ENCODE measurements at regions not wholly inside any gene's neighbourhood (a gene's known extent, or its start where the extent isn't known, plus 50 kb on each side); places are given as distances from the start of the nearest gene placed in this dataset.

- Histone ChIP-seq H3K36me3 (no peaks in the 10 kb centered on the region), H3K27ac (no peak overlapping the region), H3K4me1 (no peaks in the 10 kb centered on the region), H3K9me3 (no peaks in the 10 kb centered on the region), H3K4me3 (no peak overlapping the region), H3K27me3 (no peaks in the 10 kb centered on the region)
- 67 to 87% methylated on average over 1 of the region's 1 CpG for WGBS, 2 donors
- TF ChIP-seq CTCF (IDR thresholded peaks at IDR 0.05) = no peak
- ATAC-seq (no peak), DNase-seq (no peak)
- intact Hi-C loops (cut with DNase I) = no loop called here
These were observed 128.9 kb upstream of the FAM78B start for GRCh38 chr1:166295656-166296055.

- no peaks in the 10 kb centered on the region for H3K27me3 ChIP-seq
- no peak for TF ChIP-seq CTCF (IDR thresholded peaks at IDR 0.05)
- no peak overlapping the region for H3K4me3 ChIP-seq
- H3K27ac ChIP-seq = no peak overlapping the region
- H3K4me1 ChIP-seq = no peaks in the 10 kb centered on the region
- intact Hi-C loops (cut with DNase I) = no loop called here
- no peaks in the 10 kb centered on the region for H3K9me3 ChIP-seq
- WGBS, 2 donors = 80 to 85% methylated on average over 1 of the region's 1 CpG
- H3K36me3 ChIP-seq = no peaks in the 10 kb centered on the region
- no peak for ATAC-seq
- no peak for DNase-seq
These were observed 131.2 kb upstream of the FAM78B start for GRCh38 chr1:166297993-166298392.

- H3K9me3 ChIP-seq = no peaks in the 10 kb centered on the region
- no peaks in the 10 kb centered on the region for H3K4me1 ChIP-seq
- intact Hi-C loops (cut with DNase I) = no loop called here
- no peak for TF ChIP-seq CTCF (IDR thresholded peaks at IDR 0.05)
- no peak for DNase-seq
- no peak overlapping the region for H3K27ac ChIP-seq
- ATAC-seq = no peak
- 86 to 88% methylated on average over 5 of the region's 5 CpGs for WGBS, 2 donors
- no peaks in the 10 kb centered on the region for H3K36me3 ChIP-seq
- no peaks in the 10 kb centered on the region for H3K27me3 ChIP-seq
- H3K4me3 ChIP-seq = no peak overlapping the region
These were observed 134.0 kb upstream of the FAM78B start for GRCh38 chr1:166300767-166301166.

GRCh38 chr1:166302989-166303758 is 136.4 kb upstream of the FAM78B start:
- no peak for TF ChIP-seq CTCF (IDR thresholded peaks at IDR 0.05)
- H3K4me1 ChIP-seq = peaks cover 0 to 10% (median 0%) of the 10 kb centered on the region in 9 donors
- intact Hi-C loops (cut with DNase I) = no loop called here
- no peaks in the 10 kb centered on the region for H3K36me3 ChIP-seq
- whole genome bisulfite sequencing, 2 donors = 64 to 68% methylated on average over 7 of the region's 7 CpGs
- H3K4me3 ChIP-seq = no peak overlapping the region
- ATAC-seq (no peak), DNase-seq (no peak)
- no peak overlapping the region for H3K27ac ChIP-seq
- H3K27me3 ChIP-seq = no peaks in the 10 kb centered on the region
- no peaks in the 10 kb centered on the region for H3K9me3 ChIP-seq

Measured in heart right ventricle (tissue), 16 donors.